ENCODE measurements at regions not wholly inside any gene's neighbourhood (a gene's known extent, or its start where the extent isn't known, plus 50 kb on each side); places are given as distances from the start of the nearest gene placed in this dataset.

DNA sequence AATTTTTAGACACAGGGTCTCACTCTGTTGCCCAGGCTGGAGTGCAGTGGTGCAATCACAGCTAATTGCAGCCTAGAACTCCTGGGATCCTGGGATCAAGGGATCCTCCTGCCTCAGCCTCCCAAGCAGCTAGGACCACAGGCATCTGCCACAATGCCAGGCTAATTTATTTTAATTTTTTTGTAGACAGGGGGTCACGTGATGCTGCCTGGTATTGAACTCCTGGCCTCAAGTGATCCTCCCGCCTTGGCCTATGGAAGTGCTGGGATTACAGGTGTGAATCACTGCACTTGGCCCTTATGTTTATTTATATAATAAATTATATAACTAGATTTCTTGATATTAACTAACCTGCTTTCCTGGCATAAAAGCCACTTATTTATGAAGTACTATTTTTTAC is 1081.7 kb upstream of the FANCL start:
- TF ChIP-seq CTCF (IDR thresholded peaks at IDR 0.05) (no peak), POLR2AphosphoS5 (IDR thresholded peaks at IDR 0.05; ENCODE audit: low read depth, low read length) (no peak), TCF7L2 (IDR thresholded peaks at IDR 0.05; ENCODE audit: low read depth, low read length) (no peak), SIN3A (IDR thresholded peaks at IDR 0.05; ENCODE audit: borderline replicate concordance, insufficient read depth, low read depth, low read length) (no peak)
- TF ChIP-seq, protein P1, sequence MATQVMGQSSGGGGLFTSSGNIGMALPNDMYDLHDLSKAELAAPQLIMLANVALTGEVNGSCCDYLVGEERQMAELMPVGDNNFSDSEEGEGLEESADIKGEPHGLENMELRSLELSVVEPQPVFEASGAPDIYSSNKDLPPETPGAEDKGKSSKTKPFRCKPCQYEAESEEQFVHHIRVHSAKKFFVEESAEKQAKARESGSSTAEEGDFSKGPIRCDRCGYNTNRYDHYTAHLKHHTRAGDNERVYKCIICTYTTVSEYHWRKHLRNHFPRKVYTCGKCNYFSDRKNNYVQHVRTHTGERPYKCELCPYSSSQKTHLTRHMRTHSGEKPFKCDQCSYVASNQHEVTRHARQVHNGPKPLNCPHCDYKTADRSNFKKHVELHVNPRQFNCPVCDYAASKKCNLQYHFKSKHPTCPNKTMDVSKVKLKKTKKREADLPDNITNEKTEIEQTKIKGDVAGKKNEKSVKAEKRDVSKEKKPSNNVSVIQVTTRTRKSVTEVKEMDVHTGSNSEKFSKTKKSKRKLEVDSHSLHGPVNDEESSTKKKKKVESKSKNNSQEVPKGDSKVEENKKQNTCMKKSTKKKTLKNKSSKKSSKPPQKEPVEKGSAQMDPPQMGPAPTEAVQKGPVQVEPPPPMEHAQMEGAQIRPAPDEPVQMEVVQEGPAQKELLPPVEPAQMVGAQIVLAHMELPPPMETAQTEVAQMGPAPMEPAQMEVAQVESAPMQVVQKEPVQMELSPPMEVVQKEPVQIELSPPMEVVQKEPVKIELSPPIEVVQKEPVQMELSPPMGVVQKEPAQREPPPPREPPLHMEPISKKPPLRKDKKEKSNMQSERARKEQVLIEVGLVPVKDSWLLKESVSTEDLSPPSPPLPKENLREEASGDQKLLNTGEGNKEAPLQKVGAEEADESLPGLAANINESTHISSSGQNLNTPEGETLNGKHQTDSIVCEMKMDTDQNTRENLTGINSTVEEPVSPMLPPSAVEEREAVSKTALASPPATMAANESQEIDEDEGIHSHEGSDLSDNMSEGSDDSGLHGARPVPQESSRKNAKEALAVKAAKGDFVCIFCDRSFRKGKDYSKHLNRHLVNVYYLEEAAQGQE (IDR thresholded peaks at IDR 0.05; ENCODE audit: insufficient read depth in 1 of 2, low read depth in 2 of 2, low read length in 1 of 2): no peak
